ENCODE measurements at regions not wholly inside any gene's neighbourhood (a gene's known extent, or its start where the extent isn't known, plus 50 kb on each side); places are given as distances from the start of the nearest gene placed in this dataset.
"Not testable (repeated sequence)": the region's sequence is repeated elsewhere in the genome, so short reads cannot be mapped to it uniquely, and the experiment has no call there.

GRCh38 chr2:118577202-118577601, 270.2 kb downstream of the EN1 start:
- no peak overlapping the region for H3K27ac ChIP-seq (ENCODE audit: low read depth in 2 of 2, low read length in 1 of 2)
- no peak overlapping the region for H3K4me3 ChIP-seq (ENCODE audit: low read depth in 1 of 2, low read length in 2 of 2)
- no peaks in the 10 kb centered on the region for H3K4me1 ChIP-seq (ENCODE audit: control insufficient read depth in 2 of 2, insufficient read depth in 2 of 2, low read length in 1 of 2)
- no peaks in the 10 kb centered on the region for H3K27me3 ChIP-seq (ENCODE audit: control insufficient read depth in 1 of 2, insufficient read depth in 2 of 2, low read length in 2 of 2)
- WGBS, 2 donors = 60 to 64% methylated on average over 2 of the region's 2 CpGs
- H3K9me3 ChIP-seq (ENCODE audit: control insufficient read depth in 2 of 2, insufficient read depth in 1 of 2, low read depth in 1 of 2, low read length in 1 of 2) = no peaks in the 10 kb centered on the region
- H3K36me3 ChIP-seq (ENCODE audit: control insufficient read depth in 2 of 2, insufficient read depth in 2 of 2, low read length in 1 of 2) = no peaks in the 10 kb centered on the region

- no peaks in the 10 kb centered on the region for H3K27me3 ChIP-seq (ENCODE audit: control insufficient read depth in 1 of 2, insufficient read depth in 2 of 2, low read length in 2 of 2)
- no peak overlapping the region for H3K4me3 ChIP-seq (ENCODE audit: low read depth in 1 of 2, low read length in 2 of 2)
- H3K36me3 ChIP-seq (ENCODE audit: control insufficient read depth in 2 of 2, insufficient read depth in 2 of 2, low read length in 1 of 2) = no peaks in the 10 kb centered on the region
- H3K4me1 ChIP-seq (ENCODE audit: control insufficient read depth in 2 of 2, insufficient read depth in 2 of 2, low read length in 1 of 2) = no peaks in the 10 kb centered on the region
- 33 to 34% methylated on average over 3 of the region's 3 CpGs for WGBS, 2 donors
- no peaks in the 10 kb centered on the region for H3K9me3 ChIP-seq (ENCODE audit: control insufficient read depth in 2 of 2, insufficient read depth in 1 of 2, low read depth in 1 of 2, low read length in 1 of 2)
- no peak overlapping the region for H3K27ac ChIP-seq (ENCODE audit: low read depth in 2 of 2, low read length in 1 of 2)
Measured at GRCh38 chr2:118576109-118576855, 271.2 kb downstream of the EN1 start.

- not testable (repeated sequence) for H3K27me3 ChIP-seq (ENCODE audit: control insufficient read depth in 1 of 2, insufficient read depth in 2 of 2, low read length in 2 of 2); H3K36me3 ChIP-seq (ENCODE audit: control insufficient read depth in 2 of 2, insufficient read depth in 2 of 2, low read length in 1 of 2); H3K4me3 ChIP-seq (ENCODE audit: low read depth in 1 of 2, low read length in 2 of 2); H3K27ac ChIP-seq (ENCODE audit: low read depth in 2 of 2, low read length in 1 of 2); H3K4me1 ChIP-seq (ENCODE audit: control insufficient read depth in 2 of 2, insufficient read depth in 2 of 2, low read length in 1 of 2); H3K9me3 ChIP-seq (ENCODE audit: control insufficient read depth in 2 of 2, insufficient read depth in 1 of 2, low read depth in 1 of 2, low read length in 1 of 2)
- WGBS, 2 donors = 83 to 88% methylated on average over 6 of the region's 6 CpGs
Measured at GRCh38 chr2:118572380-118572779, 275.1 kb downstream of the EN1 start.

DNA sequence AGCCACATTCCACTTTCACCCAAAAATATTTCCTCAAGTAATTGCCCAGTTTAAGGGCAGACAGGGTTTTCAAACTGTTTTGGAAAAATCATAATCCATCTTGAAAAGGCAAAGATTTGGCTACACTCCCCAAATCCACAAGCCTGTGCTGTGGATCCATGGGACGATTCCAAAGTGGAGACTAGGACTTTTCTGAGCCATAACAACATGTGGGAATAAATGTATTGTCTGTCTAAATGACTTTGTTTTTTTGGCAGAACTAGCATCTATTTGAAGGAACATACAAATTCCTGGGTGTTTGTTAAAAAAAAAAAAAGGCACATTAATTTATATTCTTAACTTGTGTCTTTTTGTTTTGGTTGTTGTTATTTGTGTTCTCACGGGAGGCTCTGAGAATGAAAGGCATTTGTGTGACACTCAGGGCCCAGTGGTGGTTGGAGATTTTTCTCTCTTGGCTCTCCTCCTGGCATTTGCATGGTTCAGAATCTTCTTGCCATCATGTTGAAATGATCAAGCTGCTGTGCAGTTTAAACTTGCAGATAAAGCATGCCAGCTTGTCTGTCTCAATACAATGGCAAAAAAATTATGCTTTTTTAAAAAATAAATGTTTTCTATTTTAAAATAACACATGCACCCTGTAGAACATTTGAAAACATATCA, 277.4 kb downstream of the EN1 start:
- H3K27ac ChIP-seq (ENCODE audit: low read depth in 2 of 2, low read length in 1 of 2) = no peak overlapping the region
- H3K27me3 ChIP-seq (ENCODE audit: control insufficient read depth in 1 of 2, insufficient read depth in 2 of 2, low read length in 2 of 2) = no peaks in the 10 kb centered on the region
- H3K4me1 ChIP-seq (ENCODE audit: control insufficient read depth in 2 of 2, insufficient read depth in 2 of 2, low read length in 1 of 2) = no peaks in the 10 kb centered on the region
- H3K9me3 ChIP-seq (ENCODE audit: control insufficient read depth in 2 of 2, insufficient read depth in 1 of 2, low read depth in 1 of 2, low read length in 1 of 2) = no peaks in the 10 kb centered on the region
- no peak overlapping the region for H3K4me3 ChIP-seq (ENCODE audit: low read depth in 1 of 2, low read length in 2 of 2)
- H3K36me3 ChIP-seq (ENCODE audit: control insufficient read depth in 2 of 2, insufficient read depth in 2 of 2, low read length in 1 of 2) = no peaks in the 10 kb centered on the region
- 47 to 61% methylated on average over 2 of the region's 2 CpGs for WGBS, 2 donors

- no peaks in the 10 kb centered on the region for H3K27me3 ChIP-seq (ENCODE audit: control insufficient read depth in 1 of 2, insufficient read depth in 2 of 2, low read length in 2 of 2)
- H3K27ac ChIP-seq (ENCODE audit: low read depth in 2 of 2, low read length in 1 of 2) = no peak overlapping the region
- H3K4me3 ChIP-seq (ENCODE audit: low read depth in 1 of 2, low read length in 2 of 2) = no peak overlapping the region
- no peaks in the 10 kb centered on the region for H3K9me3 ChIP-seq (ENCODE audit: control insufficient read depth in 2 of 2, insufficient read depth in 1 of 2, low read depth in 1 of 2, low read length in 1 of 2)
- H3K36me3 ChIP-seq (ENCODE audit: control insufficient read depth in 2 of 2, insufficient read depth in 2 of 2, low read length in 1 of 2) = no peaks in the 10 kb centered on the region
- no peaks in the 10 kb centered on the region for H3K4me1 ChIP-seq (ENCODE audit: control insufficient read depth in 2 of 2, insufficient read depth in 2 of 2, low read length in 1 of 2)
- 48 to 54% methylated on average over 5 of the region's 5 CpGs for WGBS, 2 donors
Measured at GRCh38 chr2:118568700-118569099, 278.7 kb downstream of the EN1 start.

DNA sequence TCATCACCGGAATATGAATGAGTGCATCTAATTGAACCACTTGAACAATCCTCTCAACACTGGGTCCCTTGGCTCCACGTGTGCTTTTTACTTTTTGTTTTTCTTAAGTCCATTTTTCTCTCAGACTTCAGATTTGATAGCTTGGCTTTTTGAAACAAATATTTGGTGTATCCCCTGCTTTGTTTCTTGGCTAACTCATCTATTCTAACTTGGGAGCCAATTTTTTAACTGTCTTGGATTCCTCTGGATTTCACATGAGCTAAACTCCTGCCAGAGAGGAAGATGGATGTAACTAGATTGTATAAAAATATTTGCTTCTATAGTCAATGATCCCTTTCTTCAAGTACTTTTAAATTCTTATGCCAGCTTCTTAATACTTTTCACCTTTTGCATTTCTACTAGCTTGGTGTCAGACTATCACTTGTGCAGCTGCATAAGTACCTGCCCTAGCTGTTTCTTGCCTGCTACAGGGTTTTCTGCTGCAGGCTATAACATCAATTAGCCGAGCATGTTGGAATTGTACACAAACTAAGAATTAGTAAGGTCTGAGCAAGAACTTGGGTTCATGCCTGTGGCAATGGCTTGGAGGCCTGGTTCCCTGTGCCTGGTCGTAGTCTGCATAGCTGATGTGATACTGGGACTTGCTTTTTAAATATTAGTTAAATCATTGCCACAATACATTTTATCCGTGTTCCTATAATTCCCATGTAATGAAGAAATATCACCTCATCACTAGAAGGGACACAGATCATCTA, 281.5 kb downstream of the EN1 start:
- no peaks in the 10 kb centered on the region for H3K4me1 ChIP-seq (ENCODE audit: control insufficient read depth in 2 of 2, insufficient read depth in 2 of 2, low read length in 1 of 2)
- WGBS, 2 donors = 40 to 57% methylated on average over 5 of the region's 5 CpGs
- no peak overlapping the region for H3K4me3 ChIP-seq (ENCODE audit: low read depth in 1 of 2, low read length in 2 of 2)
- H3K9me3 ChIP-seq (ENCODE audit: control insufficient read depth in 2 of 2, insufficient read depth in 1 of 2, low read depth in 1 of 2, low read length in 1 of 2) = no peaks in the 10 kb centered on the region
- no peaks in the 10 kb centered on the region for H3K27me3 ChIP-seq (ENCODE audit: control insufficient read depth in 1 of 2, insufficient read depth in 2 of 2, low read length in 2 of 2)
- no peaks in the 10 kb centered on the region for H3K36me3 ChIP-seq (ENCODE audit: control insufficient read depth in 2 of 2, insufficient read depth in 2 of 2, low read length in 1 of 2)
- H3K27ac ChIP-seq (ENCODE audit: low read depth in 2 of 2, low read length in 1 of 2) = no peak overlapping the region

DNA sequence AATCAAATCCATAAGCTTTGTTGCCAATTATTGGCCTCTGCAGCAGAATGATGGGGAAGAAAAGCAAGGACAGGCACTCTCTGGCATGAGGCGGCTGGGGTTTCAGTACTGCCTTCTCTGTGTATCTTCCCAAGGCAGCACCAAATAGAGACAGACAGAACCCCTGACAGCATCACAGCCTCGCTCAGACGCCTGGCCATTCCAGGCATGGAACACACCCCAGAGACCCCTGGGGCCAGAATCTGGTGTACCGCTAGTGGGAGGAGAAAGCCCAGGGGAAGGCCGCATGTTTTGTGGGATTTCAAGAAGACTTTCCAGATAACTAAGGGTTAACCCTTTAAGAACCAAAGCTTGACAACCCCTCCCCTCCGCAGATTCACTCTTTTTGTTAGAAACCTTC, 282.1 kb downstream of the EN1 start:
- H3K9me3 ChIP-seq (ENCODE audit: control insufficient read depth in 2 of 2, insufficient read depth in 1 of 2, low read depth in 1 of 2, low read length in 1 of 2) = no peaks in the 10 kb centered on the region
- 47 to 62% methylated on average over 6 of the region's 6 CpGs for WGBS, 2 donors
- no peak overlapping the region for H3K27ac ChIP-seq (ENCODE audit: low read depth in 2 of 2, low read length in 1 of 2)

DNA sequence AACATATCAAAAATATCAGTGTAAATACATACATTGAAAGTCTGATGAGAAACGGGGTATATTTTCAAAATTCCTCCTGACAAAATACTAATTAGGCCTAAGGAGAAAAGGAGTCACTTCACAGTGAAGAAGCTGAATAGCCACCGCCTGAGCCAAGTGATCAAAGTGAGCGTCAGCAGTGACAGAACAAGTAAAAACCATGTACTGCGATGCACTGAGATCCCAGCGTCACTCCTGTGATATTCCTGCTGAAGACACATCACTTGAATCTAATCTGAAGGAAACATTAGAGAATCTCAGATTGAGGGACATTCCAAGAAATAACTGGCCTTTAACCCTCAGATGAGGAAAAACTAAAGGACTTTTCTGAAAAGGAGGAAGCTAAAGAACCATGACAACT, 285.3 kb downstream of the EN1 start:
- 86 to 87% methylated on average over 5 of the region's 5 CpGs for WGBS, 2 donors
- Histone ChIP-seq H3K27ac (ENCODE audit: low read depth in 2 of 2, low read length in 1 of 2) (no peak overlapping the region), H3K4me1 (ENCODE audit: control insufficient read depth in 2 of 2, insufficient read depth in 2 of 2, low read length in 1 of 2) (no peaks in the 10 kb centered on the region), H3K36me3 (ENCODE audit: control insufficient read depth in 2 of 2, insufficient read depth in 2 of 2, low read length in 1 of 2) (no peaks in the 10 kb centered on the region), H3K27me3 (ENCODE audit: control insufficient read depth in 1 of 2, insufficient read depth in 2 of 2, low read length in 2 of 2) (no peaks in the 10 kb centered on the region), H3K4me3 (ENCODE audit: low read depth in 1 of 2, low read length in 2 of 2) (no peak overlapping the region), H3K9me3 (ENCODE audit: control insufficient read depth in 2 of 2, insufficient read depth in 1 of 2, low read depth in 1 of 2, low read length in 1 of 2) (no peaks in the 10 kb centered on the region)

More for the DNA sequence above, 282.1 kb downstream of the EN1 start:
- Histone ChIP-seq H3K4me3 (ENCODE audit: low read depth in 1 of 2, low read length in 2 of 2) (no peak overlapping the region), H3K27me3 (ENCODE audit: control insufficient read depth in 1 of 2, insufficient read depth in 2 of 2, low read length in 2 of 2) (no peaks in the 10 kb centered on the region), H3K4me1 (ENCODE audit: control insufficient read depth in 2 of 2, insufficient read depth in 2 of 2, low read length in 1 of 2) (no peaks in the 10 kb centered on the region), H3K36me3 (ENCODE audit: control insufficient read depth in 2 of 2, insufficient read depth in 2 of 2, low read length in 1 of 2) (no peaks in the 10 kb centered on the region)

GRCh38 chr2:118558846-118559245, 288.6 kb downstream of the EN1 start:
- no peaks in the 10 kb centered on the region for H3K27me3 ChIP-seq (ENCODE audit: control insufficient read depth in 1 of 2, insufficient read depth in 2 of 2, low read length in 2 of 2)
- H3K9me3 ChIP-seq (ENCODE audit: control insufficient read depth in 2 of 2, insufficient read depth in 1 of 2, low read depth in 1 of 2, low read length in 1 of 2) = no peaks in the 10 kb centered on the region
- WGBS, 2 donors = 44 to 51% methylated on average over 1 of the region's 1 CpG
- H3K36me3 ChIP-seq (ENCODE audit: control insufficient read depth in 2 of 2, insufficient read depth in 2 of 2, low read length in 1 of 2) = no peaks in the 10 kb centered on the region
- H3K4me1 ChIP-seq (ENCODE audit: control insufficient read depth in 2 of 2, insufficient read depth in 2 of 2, low read length in 1 of 2) = no peaks in the 10 kb centered on the region
- H3K27ac ChIP-seq (ENCODE audit: low read depth in 2 of 2, low read length in 1 of 2) = no peak overlapping the region
- H3K4me3 ChIP-seq (ENCODE audit: low read depth in 1 of 2, low read length in 2 of 2) = no peak overlapping the region
